DOHH2 (cell line): ENCODE measurements at regions not wholly inside any gene's neighbourhood (a gene's known extent, or its start where the extent isn't known, plus 50 kb on each side); places are given as distances from the start of the nearest gene placed in this dataset.

Experiments
- CTCF ChIP-seq: fragments of 200-600 bp; sonication (generic); IDR thresholded peaks from one replicate; pipeline ENCODE4 v1.5.1; 2014; ENCODE audit warnings: antibody characterized with exemption, mild to moderate bottlenecking, low read depth, low read length; ENCODE audit not compliant: poor library complexity, severe bottlenecking
- EZH2phosphoT487 ChIP-seq: fragments of 200-600 bp; sonication (generic); IDR thresholded peaks from 2 replicates; pipeline ENCODE4 v1.6.1; 2017; ENCODE audit warnings: borderline replicate concordance, mild to moderate bottlenecking, antibody characterized with exemption, low read length, moderate library complexity, mixed read lengths

- no peak for TF ChIP-seq CTCF
- TF ChIP-seq EZH2phosphoT487 = no peak
Observed at GRCh38 chr2:20560891-20561636, 89.8 kb downstream of the HS1BP3 start.
